ENCODE measurements at regions not wholly inside any gene's neighbourhood (a gene's known extent, or its start where the extent isn't known, plus 50 kb on each side); places are given as distances from the start of the nearest gene placed in this dataset.

DNA sequence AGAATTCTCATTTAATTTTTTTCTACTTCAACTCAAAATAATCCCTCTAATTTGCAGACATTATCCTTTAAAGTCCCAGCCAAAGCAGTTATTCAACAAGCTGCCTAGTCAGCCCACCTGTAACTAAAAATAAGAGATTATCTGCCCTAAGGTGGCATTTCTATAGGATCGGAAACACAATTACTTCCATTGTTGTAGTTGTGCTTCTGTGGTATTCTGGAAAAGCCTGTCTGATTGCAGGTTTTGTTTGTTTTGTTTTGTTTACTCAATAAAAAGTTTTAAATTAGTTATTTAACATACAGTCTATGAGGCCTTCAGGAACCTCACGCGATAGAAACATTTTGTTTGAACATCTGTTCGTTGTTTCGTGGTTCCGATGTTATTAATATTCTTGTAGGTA lies 101.0 kb downstream of the ZIC5 start:
- in situ Hi-C loops (cut with HindIII; ENCODE audit: low sequenced_read_pairs), result no loop called here
- H3K4me3 ChIP-seq (ENCODE audit: low read depth, low read length), result no peak overlapping the region
- DNase-seq (ENCODE audit: low read depth, low spot score), result no peak
- TF ChIP-seq, protein P1, sequence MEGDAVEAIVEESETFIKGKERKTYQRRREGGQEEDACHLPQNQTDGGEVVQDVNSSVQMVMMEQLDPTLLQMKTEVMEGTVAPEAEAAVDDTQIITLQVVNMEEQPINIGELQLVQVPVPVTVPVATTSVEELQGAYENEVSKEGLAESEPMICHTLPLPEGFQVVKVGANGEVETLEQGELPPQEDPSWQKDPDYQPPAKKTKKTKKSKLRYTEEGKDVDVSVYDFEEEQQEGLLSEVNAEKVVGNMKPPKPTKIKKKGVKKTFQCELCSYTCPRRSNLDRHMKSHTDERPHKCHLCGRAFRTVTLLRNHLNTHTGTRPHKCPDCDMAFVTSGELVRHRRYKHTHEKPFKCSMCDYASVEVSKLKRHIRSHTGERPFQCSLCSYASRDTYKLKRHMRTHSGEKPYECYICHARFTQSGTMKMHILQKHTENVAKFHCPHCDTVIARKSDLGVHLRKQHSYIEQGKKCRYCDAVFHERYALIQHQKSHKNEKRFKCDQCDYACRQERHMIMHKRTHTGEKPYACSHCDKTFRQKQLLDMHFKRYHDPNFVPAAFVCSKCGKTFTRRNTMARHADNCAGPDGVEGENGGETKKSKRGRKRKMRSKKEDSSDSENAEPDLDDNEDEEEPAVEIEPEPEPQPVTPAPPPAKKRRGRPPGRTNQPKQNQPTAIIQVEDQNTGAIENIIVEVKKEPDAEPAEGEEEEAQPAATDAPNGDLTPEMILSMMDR (IDR thresholded peaks at IDR 0.05; ENCODE audit: low read depth, low read length), result no peak

GRCh38 chr13:99869830-99870229 lies 101.7 kb downstream of the ZIC5 start:
- DNase-seq (ENCODE audit: low read depth, low spot score), result no peak
- in situ Hi-C loops (cut with HindIII; ENCODE audit: low sequenced_read_pairs), result no loop called here
- TF ChIP-seq, protein P1 (IDR thresholded peaks at IDR 0.05; ENCODE audit: low read depth, low read length), result no peak
- H3K4me3 ChIP-seq (ENCODE audit: low read depth, low read length), result no peak overlapping the region

GRCh38 chr13:99868767-99869166 lies 102.8 kb downstream of the ZIC5 start:
- TF ChIP-seq, protein P1 (IDR thresholded peaks at IDR 0.05; ENCODE audit: low read depth, low read length), result no peak
- in situ Hi-C loops (cut with HindIII; ENCODE audit: low sequenced_read_pairs), result no loop called here

GRCh38 chr13:99867535-99868257 lies 103.9 kb downstream of the ZIC5 start:
- no peak for DNase-seq (ENCODE audit: low read depth, low spot score)
- TF ChIP-seq, protein P1 (IDR thresholded peaks at IDR 0.05; ENCODE audit: low read depth, low read length), result no peak
- no peak overlapping the region for H3K4me3 ChIP-seq (ENCODE audit: low read depth, low read length)
- in situ Hi-C loops (cut with HindIII; ENCODE audit: low sequenced_read_pairs), result no loop called here

More at GRCh38 chr13:99868767-99869166, 102.8 kb downstream of the ZIC5 start:
- no peak for DNase-seq (ENCODE audit: low read depth, low spot score)
- no peak overlapping the region for H3K4me3 ChIP-seq (ENCODE audit: low read depth, low read length)

GRCh38 chr13:99866781-99867180 lies 104.8 kb downstream of the ZIC5 start:
- DNase-seq (ENCODE audit: low read depth, low spot score), result no peak
- TF ChIP-seq, protein P1 (IDR thresholded peaks at IDR 0.05; ENCODE audit: low read depth, low read length), result no peak
- H3K4me3 ChIP-seq (ENCODE audit: low read depth, low read length), result no peak overlapping the region
- in situ Hi-C loops (cut with HindIII; ENCODE audit: low sequenced_read_pairs), result no loop called here

DNA sequence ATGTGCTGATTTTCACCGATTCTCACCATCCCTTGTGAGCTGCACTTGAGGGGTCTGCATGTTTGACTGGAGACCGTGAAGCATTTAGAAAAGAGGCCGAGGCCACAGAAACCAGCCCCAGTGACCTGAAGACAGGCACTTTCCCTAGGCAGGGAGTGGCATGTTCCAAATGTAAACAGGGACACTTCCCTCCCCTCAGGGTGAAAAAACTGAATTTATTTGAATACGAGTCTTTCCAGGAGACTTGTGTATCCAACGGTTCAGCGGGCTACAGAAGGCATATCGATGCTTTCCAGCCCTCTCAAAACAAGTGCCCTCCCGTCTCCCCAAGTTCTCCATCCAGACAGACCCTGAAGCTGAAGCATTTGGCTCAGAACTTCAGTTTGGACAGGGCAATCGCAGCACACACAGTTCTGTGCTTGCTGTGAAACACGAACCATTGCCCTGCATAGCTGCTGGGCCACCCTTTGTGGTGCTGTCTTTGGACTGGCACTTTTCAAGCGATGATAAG lies 106.1 kb downstream of the ZIC5 start:
- TF ChIP-seq, protein P1 (IDR thresholded peaks at IDR 0.05; ENCODE audit: low read depth, low read length), result no peak
- no peak for DNase-seq (ENCODE audit: low read depth, low spot score)
- no peak overlapping the region for H3K4me3 ChIP-seq (ENCODE audit: low read depth, low read length)
- in situ Hi-C loops (cut with HindIII; ENCODE audit: low sequenced_read_pairs), result no loop called here
